ENCODE measurements at regions not wholly inside any gene's neighbourhood (a gene's known extent, or its start where the extent isn't known, plus 50 kb on each side); places are given as distances from the start of the nearest gene placed in this dataset.

DNA sequence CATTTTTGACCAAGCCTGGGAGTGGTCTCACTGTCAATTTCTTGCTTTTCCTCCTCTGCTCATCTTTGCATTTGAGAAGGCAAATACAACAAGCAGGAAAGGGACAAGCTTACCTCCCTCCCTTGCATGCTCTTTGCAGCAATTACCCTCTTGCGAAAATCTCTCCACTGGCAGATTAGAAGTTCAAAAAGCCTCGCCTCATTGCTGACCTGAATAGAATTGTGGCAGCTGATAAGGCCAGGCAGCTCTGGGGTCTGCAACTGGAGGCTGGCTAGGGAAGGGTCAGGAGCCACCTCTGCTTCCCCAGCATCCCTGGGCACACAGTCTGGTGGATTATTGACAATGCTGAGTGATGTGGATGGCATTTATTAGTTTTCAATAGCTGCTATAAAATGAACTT is 362.3 kb upstream of the KIF2A start:
- no peak for DNase-seq (ENCODE audit: low read depth in 4 of 4, low spot score in 2 of 4)

DNA sequence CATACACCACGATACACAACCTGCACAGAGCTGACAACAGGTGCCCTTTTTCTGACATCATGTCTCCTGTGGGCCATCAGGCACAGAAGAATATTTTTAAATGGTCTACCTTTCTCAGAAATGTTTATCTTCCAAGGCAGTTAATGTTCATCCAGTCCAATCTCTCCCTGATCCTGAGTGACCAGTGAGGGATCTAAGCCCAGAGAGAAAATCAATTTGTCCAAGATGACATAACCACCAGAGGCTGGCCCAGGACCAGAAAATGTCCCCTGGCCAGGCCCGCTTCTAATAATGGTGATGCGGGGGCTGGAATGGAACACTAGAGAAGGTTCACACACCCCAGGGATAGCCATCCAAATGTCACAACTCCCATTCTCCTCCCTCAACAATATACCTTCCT is 357.9 kb upstream of the KIF2A start:
- no peak for DNase-seq (ENCODE audit: low read depth in 4 of 4, low spot score in 2 of 4)

DNA sequence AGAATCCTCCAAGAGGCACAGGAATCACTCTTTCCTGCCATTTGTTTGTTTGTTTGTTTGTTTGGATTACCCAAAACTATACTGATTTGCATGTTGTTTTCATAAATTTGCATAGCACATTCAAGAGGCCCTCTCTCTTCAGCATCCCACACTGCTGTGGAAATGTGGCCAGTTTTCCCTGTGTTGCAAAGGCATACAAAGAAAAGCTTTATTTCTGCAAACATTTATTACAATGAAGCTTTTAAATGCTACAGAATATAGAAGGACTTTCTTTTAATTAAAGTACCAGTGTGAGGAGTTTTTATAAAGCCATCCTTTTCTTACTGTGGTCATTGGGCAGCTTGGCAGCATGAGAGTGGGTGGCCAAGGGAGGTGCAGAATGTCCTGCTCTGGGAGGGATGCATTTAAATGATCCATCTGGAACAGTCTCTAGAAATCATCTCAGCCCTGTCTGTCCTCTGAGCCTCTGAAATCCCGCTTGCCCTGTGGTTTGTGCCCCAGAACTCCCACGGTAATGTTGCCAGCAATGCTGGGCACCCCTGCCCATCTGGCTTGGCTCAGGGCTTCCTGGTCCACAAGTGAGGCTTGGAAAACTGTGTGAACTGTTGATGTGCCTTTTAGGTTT is 356.8 kb upstream of the KIF2A start:
- no peak for DNase-seq (ENCODE audit: low read depth in 4 of 4, low spot score in 2 of 4)

DNA sequence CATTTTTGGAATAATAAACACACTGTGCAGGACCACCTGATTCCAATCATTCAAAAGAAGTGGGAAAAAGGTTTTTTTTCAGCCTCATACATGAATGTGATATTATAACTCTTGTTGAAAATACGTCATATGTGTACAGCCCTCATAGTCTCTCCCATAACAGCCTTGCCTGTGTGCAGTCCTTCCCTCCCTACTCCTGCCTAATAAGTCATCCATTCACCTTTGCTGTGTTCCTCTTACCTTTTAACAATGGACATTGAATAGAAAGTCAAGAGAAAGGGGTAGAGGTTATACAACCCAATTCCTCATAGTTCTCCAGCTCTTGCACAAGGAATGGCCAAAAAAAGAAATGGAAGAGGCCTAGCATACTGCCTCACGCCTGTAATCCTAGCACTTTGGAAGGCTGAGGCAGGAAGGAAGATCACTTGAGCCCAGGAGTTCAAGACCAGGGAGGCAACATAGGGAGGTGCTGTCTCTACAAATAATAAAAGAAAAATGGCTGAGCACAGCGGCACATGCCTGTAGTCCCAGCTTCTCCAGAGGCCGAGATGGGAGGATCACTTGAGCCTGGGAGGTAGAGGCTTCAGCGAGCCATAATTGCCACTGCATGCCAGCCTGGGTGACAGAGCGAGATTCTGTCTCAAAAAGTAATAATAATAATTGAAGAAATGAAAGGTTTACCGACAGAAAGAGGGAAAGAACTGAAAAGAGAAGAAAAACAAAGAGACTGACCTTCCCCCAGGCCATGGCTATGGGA is 356.1 kb upstream of the KIF2A start:
- no peak for DNase-seq (ENCODE audit: low read depth in 4 of 4, low spot score in 2 of 4)

DNA sequence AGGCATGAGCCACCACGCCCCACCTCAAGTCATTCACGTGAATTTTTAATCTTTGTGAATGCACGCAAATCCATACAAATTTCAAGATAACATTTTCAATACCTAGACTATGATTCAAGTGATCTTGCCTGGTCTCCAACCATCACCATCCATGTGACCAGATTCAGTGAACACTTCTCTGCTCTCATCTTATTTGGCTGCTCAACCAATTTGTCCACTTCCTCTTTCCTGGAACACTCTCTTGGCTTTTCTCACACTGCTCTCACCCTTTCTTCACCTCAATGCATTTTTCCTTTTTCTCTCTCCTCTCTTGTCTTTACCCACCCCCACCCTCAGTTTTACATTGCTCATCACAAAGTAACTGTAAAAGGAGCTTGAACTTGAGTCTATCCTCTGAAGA is 354.7 kb upstream of the KIF2A start:
- no peak for DNase-seq (ENCODE audit: low read depth in 4 of 4, low spot score in 2 of 4)

DNA sequence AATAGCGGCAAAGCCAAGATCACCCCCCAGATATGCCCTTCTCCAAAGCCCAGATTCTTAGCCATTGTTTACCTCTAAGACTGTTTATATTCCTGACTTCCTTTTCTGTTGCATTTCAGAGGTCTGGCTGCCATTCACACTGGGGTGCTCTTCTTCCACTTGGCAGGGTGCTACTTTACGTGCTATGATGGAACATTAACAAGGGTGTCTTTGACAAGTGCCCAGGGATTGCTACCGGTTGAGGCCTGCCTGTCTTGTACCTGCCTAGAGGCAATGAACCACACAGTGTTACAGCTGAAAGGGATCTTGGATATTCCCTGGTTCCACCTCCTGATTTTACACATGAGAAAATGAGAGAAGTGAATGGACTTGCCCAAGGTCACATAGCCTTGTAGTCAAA is 352.1 kb upstream of the KIF2A start:
- no peak for DNase-seq (ENCODE audit: low read depth in 4 of 4, low spot score in 2 of 4)

DNA sequence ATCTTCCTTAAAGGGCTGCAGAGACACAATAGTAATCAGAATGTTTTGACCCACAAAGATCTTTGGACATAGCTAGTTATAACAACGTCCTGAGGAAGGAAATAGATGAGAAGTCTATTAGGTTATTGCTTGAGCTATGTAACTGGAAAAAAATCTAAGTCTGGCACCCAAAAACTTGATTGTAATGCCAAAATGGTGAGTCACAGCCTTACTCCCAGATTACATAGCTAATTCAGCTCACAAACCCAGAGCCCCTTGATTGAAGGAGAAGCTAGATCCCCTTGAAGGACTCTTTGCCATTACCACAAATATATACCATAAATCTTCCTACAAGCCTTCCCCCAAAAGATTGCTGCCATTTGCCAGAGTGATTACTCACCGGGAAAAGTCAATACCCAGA is 341.8 kb upstream of the KIF2A start:
- DNase-seq (ENCODE audit: low read depth in 4 of 4, low spot score in 2 of 4), result no peak

DNA sequence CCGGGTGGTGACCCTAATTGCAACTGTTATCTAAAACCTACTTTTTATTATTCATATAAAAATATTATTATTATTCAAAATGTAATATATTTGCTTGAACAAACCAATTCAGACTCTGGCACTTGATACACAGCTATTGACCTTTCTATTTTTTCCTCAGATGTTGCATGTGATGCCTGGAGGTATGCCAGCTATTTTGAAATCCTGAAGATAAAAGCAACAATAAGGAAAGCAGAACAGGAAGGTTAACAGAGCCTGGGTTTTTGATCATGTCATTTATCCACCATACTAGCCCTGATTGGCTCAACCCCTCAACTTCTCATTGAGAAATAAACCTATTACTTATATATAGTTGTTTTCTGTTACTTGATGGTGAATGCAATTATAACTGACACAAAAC is 340.9 kb upstream of the KIF2A start:
- DNase-seq (ENCODE audit: low read depth in 4 of 4, low spot score in 2 of 4), result no peak

DNA sequence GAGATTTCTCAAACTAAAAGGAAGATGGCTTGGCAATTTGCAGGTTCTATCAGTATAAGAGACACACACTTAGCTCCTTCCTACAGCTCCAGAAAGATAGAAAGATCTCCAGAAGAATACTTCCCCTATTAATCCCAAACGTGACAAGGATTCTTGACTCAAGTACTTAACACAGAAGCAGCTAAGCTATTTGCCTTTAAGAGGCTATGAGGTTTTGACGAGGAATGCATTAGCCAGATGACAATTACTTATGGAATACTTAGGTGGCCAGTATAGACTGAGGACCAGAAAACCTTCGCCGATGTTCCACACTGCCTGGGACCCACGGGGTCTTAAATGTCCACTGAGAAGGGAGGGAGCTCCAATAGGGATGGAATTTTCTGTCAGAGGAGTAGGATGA is 340.5 kb upstream of the KIF2A start:
- no peak for DNase-seq (ENCODE audit: low read depth in 4 of 4, low spot score in 2 of 4)

DNA sequence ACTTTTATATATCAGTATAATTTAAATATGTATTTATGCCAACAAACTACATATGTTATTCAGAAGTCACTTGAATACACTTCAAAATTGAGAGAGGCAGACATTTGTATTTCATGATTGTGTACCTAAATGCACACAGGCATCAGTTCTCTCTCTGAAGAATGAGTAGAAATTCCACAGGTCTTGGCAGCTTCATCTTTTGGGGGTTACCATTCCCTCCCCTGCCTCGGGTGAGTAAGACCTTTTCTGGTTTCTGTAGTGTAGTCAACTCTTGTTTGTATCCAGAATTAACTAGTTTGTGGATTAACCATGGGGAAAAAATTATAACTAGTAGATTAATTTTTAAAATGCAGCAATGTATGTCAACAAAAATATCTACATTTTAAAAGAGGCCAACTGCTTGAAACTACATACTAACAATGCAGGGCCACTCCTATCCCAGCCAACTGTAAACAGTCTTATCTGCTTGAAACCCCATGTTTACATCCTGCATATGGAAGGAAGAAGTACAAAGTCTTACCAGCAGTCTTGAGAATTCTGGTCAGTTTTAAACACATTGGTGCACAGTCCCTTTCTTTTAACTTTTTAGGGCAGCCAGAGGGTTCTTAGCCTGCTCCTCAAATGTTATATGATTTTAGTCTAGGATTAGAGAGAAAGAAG is 339.6 kb upstream of the KIF2A start:
- DNase-seq (ENCODE audit: low read depth in 4 of 4, low spot score in 2 of 4), result no peak

DNA sequence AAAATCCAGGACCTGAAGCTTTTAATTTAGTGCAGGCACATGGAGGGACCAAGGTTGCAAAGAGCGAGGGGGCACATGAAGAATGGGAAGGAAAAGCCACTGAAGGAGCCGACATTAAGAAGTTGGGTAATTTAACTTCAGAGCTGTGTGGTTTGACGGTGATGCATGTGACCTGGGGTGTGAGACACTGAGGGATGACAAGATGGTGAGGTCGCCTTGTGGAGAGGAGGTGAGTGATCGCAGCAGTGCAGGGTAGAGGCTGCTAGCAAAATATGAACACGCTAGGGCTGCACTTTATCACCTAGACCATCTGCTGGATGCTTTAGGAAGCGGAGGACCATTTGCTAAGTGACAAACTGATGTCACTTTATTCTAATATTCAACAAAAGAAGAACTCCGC is 339.0 kb upstream of the KIF2A start:
- no peak for DNase-seq (ENCODE audit: low read depth in 4 of 4, low spot score in 2 of 4)

DNA sequence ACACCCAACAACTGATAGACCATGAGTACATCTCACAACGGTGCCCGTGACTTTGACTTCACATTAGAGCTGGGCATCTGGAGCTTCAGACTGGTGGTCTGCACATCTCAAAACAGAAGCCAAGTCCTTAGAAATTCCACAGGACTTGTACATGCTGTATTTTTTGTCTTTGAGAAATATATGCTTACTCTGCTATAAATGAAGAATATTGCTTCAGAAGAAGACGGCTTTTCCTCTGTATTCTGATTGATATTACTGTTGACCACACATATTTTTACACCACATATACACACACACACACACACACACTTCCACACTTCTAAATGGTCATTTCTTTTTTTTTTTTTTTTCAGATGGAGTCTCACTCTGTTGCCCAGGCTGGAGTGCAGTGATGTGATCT is 338.3 kb upstream of the KIF2A start:
- no peak for DNase-seq (ENCODE audit: low read depth in 4 of 4, low spot score in 2 of 4)

DNA sequence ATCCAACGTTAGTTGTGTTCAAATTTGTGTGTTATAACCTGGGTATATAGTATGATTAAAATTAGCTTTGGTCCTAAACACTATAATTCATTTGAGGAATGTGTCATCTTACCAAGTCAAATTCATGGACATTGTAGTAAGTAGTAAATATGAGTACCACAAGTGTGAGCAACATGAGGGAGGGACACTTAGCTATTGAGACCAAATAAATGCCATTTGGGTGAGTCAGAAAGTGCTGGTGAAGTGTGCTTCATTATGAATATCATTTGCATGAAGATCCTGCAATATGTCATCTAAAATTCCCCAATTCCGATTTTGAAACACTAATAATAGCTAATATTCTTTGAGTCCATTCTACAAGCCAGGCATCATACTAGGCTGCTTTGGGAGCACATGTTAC is 336.7 kb upstream of the KIF2A start:
- no peak for DNase-seq (ENCODE audit: low read depth in 4 of 4, low spot score in 2 of 4)

DNA sequence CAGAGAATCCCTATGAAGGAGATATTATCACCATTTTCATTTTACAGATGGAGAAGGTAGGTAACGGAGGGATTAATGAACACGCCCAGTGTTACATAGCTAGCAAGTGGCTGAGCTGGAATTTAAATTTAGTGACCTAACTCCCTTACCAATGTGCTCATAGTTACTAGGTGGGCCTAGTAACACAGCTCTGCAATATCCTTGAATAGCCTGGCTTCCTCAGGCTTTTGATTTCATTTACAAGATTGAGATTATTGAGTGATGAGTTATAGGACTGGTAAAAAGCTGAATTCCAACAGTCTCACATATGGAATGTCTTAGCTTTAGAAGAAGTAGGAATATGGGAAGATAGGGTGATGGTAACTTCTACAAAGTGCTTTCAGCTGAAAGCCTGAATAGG is 336.3 kb upstream of the KIF2A start:
- DNase-seq (ENCODE audit: low read depth in 4 of 4, low spot score in 2 of 4), result no peak

DNA sequence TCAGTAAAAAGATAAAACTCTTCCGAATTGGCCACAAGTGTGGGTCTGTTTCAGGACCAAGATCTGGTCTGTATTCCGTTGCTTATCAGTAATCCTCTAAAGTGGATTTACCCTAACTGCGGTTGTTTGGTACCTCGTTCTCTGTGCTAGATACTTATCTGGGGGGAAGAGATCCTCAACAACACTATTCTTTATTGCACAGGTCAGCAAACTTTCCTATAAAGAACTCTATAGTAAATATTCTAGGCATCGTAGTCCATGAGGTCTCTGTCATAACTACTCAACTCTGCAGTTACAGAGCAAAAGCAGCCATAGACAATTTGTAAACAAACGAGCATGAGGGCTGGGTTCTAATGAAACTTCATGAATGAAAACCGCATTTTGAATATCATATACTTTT is 335.8 kb upstream of the KIF2A start:
- DNase-seq (ENCODE audit: low read depth in 4 of 4, low spot score in 2 of 4), result no peak

DNA sequence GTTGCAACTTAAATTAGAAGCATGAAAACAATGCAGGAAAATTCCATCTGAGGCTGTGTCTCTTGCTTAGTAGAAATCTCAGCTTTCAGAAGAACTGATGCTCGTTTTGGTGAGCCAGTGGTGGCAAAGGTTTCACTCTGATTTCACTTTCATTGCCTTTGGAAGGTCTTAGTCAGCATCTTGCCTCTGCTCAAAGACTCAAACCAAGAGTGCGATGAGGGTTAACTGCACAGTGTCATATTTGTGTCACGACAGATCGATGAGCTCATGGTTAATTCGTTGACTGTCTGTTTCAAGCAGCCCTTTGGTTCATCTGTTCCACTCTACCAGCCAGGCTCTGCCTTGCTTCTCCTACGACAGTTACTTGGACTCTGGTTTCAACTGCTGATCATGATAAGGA is 331.3 kb upstream of the KIF2A start:
- no peak for DNase-seq (ENCODE audit: low read depth in 4 of 4, low spot score in 2 of 4)

DNA sequence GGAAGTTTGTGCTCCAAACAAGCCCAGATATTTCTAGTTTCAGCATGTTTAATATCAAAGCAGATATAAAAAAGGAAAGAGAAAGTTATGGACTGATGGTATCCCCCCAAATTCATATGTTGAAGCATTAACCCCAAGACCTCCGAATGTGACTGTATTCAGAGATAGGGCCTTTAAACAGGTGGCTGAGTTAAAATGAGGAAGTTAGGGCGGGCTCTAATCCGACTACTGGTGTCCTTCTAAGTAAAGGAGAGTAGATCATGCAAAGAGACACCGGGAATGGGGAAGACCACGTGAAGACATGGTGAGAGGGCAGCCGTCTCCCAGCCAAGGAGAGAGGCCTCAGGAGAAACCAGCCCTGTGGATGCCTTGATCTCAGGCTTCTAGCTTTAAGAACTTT is 324.1 kb upstream of the KIF2A start:
- DNase-seq (ENCODE audit: low read depth in 4 of 4, low spot score in 2 of 4), result no peak

DNA sequence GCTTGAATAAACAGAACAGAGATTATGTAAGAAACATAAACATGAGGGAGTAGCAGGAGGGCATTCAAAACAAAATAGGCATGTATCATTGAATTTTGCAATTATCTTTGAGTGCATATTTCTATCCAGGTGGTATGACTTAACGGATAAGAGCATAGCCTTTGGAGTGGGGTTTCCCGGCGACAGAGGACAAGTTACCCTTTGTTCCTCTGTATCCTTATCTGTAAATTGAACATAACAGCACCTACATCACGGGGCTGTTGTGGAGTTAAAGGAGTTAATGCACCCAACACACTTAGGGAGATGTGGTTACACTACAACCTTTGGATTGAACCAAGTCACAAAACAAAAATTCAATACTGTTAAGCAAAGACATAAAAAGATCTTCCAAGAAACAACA is 314.6 kb upstream of the KIF2A start:
- no peak for DNase-seq (ENCODE audit: low read depth in 4 of 4, low spot score in 2 of 4)

DNA sequence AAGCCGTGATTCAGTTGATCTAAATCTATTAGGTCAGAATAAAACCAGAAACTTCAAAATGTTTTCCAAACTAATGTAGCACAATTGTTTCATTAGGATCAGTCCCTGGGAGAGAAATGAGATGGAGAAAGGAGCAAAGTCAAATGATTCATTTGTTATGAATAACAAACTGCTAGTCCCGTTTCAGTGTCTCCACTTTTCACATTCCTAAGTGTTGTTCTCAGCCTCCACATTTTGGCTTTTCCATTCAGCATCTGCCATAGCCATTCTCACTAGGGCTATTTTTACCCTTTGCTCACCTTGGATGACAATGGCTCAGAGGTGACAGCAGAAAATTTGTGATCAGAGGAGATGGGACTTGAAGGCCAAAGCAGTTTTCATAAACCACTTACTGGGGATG is 314.1 kb upstream of the KIF2A start:
- DNase-seq (ENCODE audit: low read depth in 4 of 4, low spot score in 2 of 4), result no peak

DNA sequence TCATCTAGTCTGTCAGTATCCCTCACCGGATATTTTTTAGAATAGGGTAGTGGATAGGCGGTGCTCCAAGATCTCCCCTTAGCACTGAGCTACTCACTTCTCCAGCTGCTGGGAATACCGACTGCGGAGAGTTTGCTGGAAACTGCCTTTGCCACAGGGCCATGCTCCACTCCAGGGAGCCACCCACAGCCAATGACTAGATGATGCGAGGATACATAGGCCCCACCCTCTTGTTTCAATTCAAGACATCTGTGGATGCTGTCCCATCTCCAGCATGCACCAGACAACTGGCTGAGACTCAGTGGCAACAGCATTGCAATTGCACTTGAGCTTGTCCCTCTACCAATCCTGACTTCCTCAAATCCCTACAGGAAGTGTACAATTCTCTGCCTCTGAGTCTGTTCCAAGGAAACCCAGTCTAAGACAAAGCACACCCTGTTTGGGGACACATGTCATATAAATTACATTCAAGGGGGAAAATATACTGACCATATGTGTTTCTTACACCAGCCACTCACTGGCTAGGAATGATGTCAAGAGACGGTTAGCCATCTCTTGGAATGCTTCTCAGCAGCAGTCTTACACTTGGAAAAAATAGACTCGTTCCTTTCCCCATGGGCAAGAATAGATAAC is 312.6 kb upstream of the KIF2A start:
- no peak for DNase-seq (ENCODE audit: low read depth in 4 of 4, low spot score in 2 of 4)

DNA sequence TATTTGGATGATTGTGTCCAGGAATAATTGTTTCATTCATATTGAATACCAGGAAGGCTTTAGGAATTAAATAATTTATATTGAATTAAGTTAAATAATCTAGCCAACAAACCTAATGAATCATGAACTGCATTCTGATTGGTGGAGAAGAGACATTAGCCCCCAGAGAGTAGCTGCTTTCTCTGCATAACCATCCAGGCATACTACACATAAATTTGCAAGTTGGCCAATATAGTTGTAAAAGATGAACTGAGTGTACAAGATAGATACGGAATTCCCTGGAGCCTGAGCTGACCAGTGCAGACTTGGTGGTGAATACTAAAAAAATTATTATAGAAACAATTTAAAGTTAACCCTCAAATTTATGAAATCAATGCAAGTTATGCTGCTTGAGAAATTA is 311.8 kb upstream of the KIF2A start:
- no peak for DNase-seq (ENCODE audit: low read depth in 4 of 4, low spot score in 2 of 4)

DNA sequence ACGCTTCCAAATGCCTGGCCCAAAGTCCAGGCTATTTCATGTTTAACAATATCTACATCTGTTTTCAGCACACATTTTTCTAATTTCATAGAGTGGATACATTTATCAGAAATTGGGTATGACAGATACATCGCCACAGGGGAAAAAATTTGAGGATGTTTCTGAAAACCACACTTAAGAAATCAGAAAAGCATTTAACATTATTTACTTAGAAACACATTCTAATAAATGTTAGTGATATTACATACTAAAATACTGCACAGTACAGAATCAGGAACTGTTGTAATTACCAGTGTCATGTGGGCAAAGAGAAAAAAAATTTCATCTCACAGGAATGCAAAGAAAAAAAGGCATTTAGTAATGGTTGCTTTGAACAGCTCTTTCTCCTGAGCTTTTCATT is 310.5 kb upstream of the KIF2A start:
- DNase-seq (ENCODE audit: low read depth in 4 of 4, low spot score in 2 of 4), result no peak
